KMS-11 (cell line): ENCODE measurements at regions not wholly inside any gene's neighbourhood (a gene's known extent, or its start where the extent isn't known, plus 50 kb on each side); places are given as distances from the start of the nearest gene placed in this dataset.

Source experiments
- H2AFZ ChIP-seq: fragments of 200-600 bp; sonication (generic); 2 replicates; pipeline ENCODE4 v1.6.1; 2016; ENCODE audit warnings: antibody characterized with exemption, mixed run types, low read depth
- H3K27ac ChIP-seq: fragments of 200-600 bp; sonication (generic); 2 replicates; pipeline ENCODE4 v1.6.1; 2016; ENCODE audit warnings: mild to moderate bottlenecking, mixed run types
- H3K27me3 ChIP-seq: fragments of 200-600 bp; sonication (generic); 2 replicates; pipeline ENCODE4 v1.6.1; 2017; ENCODE audit warnings: mild to moderate bottlenecking, low read depth, mixed run types, moderate library complexity; ENCODE audit not compliant: insufficient read depth
- H3K36me3 ChIP-seq: fragments of 200-600 bp; sonication (generic); 2 replicates; pipeline ENCODE4 v1.6.1; 2017; ENCODE audit warnings: mild to moderate bottlenecking, mixed run types; ENCODE audit not compliant: insufficient read depth
- H3K4me1 ChIP-seq: fragments of 200-600 bp; sonication (generic); 2 replicates; pipeline ENCODE4 v1.6.1; 2016; ENCODE audit warnings: mild to moderate bottlenecking, low read depth, mixed run types; ENCODE audit not compliant: poor library complexity, severe bottlenecking
- H3K4me2 ChIP-seq: fragments of 200-600 bp; sonication (generic); 2 replicates; pipeline ENCODE4 v1.7.0; 2016; ENCODE audit warnings: mild to moderate bottlenecking, mixed run types
- H3K4me3 ChIP-seq: fragments of 200-600 bp; sonication (generic); IDR thresholded peaks from 2 replicates; pipeline ENCODE4 v1.6.1; 2017; ENCODE audit warnings: low read depth, low read length, mixed read lengths; ENCODE audit not compliant: insufficient read depth
- H3K79me2 ChIP-seq: fragments of 200-600 bp; sonication (generic); 2 replicates; pipeline ENCODE4 v1.6.1; 2016; ENCODE audit warnings: low read depth, mixed run types; ENCODE audit not compliant: insufficient read depth
- H3K9ac ChIP-seq: fragments of 200-600 bp; sonication (generic); 2 replicates; pipeline ENCODE4 v1.6.1; 2016; ENCODE audit warnings: mild to moderate bottlenecking, mixed run types
- H4K20me1 ChIP-seq: fragments of 200-600 bp; sonication (generic); 2 replicates; pipeline ENCODE4 v1.6.1; 2016; ENCODE audit warnings: mild to moderate bottlenecking, mixed run types; ENCODE audit not compliant: insufficient read depth
- TF ChIP-seq, protein P1 (sequence below): fragments of 200-600 bp; sonication (generic); conservative IDR thresholded peaks from 2 replicates; pipeline ENCODE4 v1.6.1; 2017; ENCODE audit warnings: low read depth, mild to moderate bottlenecking, antibody characterized with exemption, low read length, moderate library complexity, mixed read lengths

DNA sequence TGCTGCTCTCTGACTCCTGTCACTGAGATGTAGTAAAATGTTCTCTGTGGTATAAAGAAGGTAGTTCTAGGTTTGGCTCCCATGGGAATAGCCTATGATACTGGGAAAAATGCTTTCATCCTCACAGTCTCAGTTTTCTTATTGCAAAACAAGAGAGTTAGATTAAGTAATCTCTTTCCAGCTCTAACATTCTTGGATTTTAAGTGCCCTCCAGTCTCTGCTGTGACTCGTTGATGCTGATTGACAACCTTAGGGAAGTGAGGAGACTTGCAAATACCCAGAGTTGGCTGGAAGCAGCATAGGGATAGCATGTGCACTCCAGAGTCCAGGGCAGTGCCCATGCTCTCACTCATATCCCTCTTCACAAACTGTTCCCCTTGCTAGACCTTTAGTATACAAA lies 534.9 kb downstream of the SLC4A3 start:
- Histone ChIP-seq H4K20me1 (no peaks in the 10 kb centered on the region), H3K4me1 (no peaks in the 10 kb centered on the region), H3K4me3 (no peak overlapping the region), H3K27me3 (no peaks in the 10 kb centered on the region), H3K27ac (no peak overlapping the region), H3K9ac (no peak overlapping the region), H3K4me2 (no peak overlapping the region), H3K36me3 (no peaks in the 10 kb centered on the region), H3K79me2 (no peaks in the 10 kb centered on the region), H2AFZ (no peak overlapping the region)
- TF ChIP-seq, protein P1, sequence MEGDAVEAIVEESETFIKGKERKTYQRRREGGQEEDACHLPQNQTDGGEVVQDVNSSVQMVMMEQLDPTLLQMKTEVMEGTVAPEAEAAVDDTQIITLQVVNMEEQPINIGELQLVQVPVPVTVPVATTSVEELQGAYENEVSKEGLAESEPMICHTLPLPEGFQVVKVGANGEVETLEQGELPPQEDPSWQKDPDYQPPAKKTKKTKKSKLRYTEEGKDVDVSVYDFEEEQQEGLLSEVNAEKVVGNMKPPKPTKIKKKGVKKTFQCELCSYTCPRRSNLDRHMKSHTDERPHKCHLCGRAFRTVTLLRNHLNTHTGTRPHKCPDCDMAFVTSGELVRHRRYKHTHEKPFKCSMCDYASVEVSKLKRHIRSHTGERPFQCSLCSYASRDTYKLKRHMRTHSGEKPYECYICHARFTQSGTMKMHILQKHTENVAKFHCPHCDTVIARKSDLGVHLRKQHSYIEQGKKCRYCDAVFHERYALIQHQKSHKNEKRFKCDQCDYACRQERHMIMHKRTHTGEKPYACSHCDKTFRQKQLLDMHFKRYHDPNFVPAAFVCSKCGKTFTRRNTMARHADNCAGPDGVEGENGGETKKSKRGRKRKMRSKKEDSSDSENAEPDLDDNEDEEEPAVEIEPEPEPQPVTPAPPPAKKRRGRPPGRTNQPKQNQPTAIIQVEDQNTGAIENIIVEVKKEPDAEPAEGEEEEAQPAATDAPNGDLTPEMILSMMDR = no peak

DNA sequence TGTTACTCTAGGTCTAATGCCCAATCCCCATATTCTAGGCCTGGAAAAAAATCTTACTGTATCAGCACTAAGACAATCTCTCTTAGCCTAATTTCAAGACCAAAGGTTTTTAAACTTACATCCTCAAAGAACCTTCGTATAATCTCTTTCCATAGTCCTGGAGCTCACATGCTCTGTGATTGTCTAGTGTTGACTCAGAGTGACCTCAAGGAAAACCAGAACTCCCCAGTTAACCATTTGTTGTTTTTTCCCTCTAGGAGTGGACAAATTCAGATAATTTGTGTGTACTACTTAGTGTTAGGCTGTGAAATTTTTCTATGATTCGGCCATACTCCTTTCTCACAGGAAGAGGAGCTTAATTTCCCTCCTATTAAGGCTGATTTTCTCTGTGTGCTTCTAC lies 536.1 kb downstream of the SLC4A3 start:
- H3K9ac ChIP-seq = no peak overlapping the region
- no peaks in the 10 kb centered on the region for H3K79me2 ChIP-seq
- H3K27ac ChIP-seq = no peak overlapping the region
- no peak overlapping the region for H3K4me2 ChIP-seq
- H3K27me3 ChIP-seq = no peaks in the 10 kb centered on the region
- no peaks in the 10 kb centered on the region for H3K4me1 ChIP-seq
- H4K20me1 ChIP-seq = no peaks in the 10 kb centered on the region
- no peak overlapping the region for H2AFZ ChIP-seq
- TF ChIP-seq, protein P1 = no peak
- no peaks in the 10 kb centered on the region for H3K36me3 ChIP-seq
- H3K4me3 ChIP-seq = no peak overlapping the region

DNA sequence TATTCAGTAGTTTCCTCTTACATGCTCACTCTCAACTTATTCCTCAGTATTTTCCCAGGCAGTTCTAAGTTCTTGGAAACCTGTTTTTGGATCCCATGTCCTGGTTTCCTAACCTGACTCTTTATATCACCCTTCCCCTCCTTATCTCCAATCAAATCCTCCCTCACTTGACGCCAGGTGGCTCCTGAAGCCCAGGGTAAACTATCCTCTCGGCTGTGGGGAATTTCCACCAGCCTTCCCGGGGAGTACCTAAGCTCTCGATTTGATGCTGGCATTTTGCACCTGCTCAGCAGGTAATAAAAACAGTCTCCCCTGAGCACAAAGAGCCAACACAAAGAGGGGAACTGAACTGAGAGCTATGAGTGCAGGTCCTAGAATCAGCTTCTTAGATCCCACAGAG lies 538.0 kb downstream of the SLC4A3 start:
- Histone ChIP-seq H3K9ac (no peak overlapping the region), H3K27ac (no peak overlapping the region), H3K4me1 (no peaks in the 10 kb centered on the region), H3K27me3 (no peaks in the 10 kb centered on the region), H2AFZ (no peak overlapping the region), H3K79me2 (no peaks in the 10 kb centered on the region), H3K36me3 (no peaks in the 10 kb centered on the region), H3K4me3 (no peak overlapping the region), H4K20me1 (no peaks in the 10 kb centered on the region), H3K4me2 (no peak overlapping the region)
- TF ChIP-seq, protein P1 = no peak

DNA sequence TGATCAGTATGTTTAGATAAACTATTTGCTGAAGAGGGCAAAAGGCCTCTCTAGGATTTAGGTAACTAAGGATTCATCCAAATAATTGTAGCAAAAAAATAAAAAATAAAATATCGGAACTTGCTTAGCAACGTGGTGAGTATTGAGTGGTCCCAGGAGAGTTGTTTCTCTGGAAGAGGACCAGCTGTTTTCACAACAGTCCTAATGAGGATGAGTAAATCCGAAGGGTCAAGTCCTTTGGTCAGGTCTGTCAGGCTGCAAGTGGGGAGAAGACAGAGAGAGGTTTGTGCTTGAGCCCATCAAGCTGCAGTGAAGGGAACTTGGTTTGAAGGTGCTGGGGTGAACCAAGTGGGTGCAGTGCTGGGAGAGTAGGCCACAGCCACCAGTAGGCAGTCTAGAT lies 539.2 kb downstream of the SLC4A3 start:
- Histone ChIP-seq H4K20me1 (no peaks in the 10 kb centered on the region), H3K4me2 (no peak overlapping the region), H3K36me3 (no peaks in the 10 kb centered on the region), H3K4me3 (no peak overlapping the region), H3K9ac (no peak overlapping the region), H2AFZ (no peak overlapping the region), H3K4me1 (no peaks in the 10 kb centered on the region), H3K79me2 (no peaks in the 10 kb centered on the region), H3K27ac (no peak overlapping the region), H3K27me3 (no peaks in the 10 kb centered on the region)
- TF ChIP-seq, protein P1 = no peak

DNA sequence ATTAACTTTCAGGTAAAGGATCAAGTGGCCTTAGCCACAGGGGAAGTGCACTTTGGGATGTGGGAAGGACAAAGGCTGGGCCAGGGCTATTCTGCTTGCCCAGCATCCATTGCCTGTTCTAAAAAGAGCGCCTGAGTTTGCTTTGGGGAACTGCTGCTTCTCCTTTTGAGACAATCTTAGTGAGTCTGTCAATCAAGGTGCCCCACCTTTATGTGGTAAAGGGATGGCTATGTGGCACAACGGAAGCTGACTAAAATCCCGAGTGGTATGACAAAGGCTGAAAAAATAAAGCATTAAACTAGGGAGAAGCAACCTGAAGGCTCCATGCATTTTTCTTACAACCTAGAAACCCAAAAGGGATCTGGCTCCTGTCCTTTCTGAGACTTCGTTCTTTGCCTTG lies 540.5 kb downstream of the SLC4A3 start:
- Histone ChIP-seq H2AFZ (no peak overlapping the region), H3K9ac (no peak overlapping the region), H3K36me3 (no peaks in the 10 kb centered on the region), H3K4me1 (no peaks in the 10 kb centered on the region), H3K4me2 (no peak overlapping the region), H3K79me2 (no peaks in the 10 kb centered on the region), H4K20me1 (no peaks in the 10 kb centered on the region), H3K4me3 (no peak overlapping the region), H3K27ac (no peak overlapping the region), H3K27me3 (no peaks in the 10 kb centered on the region)
- TF ChIP-seq, protein P1 = no peak
